Liver (tissue), 8 donors: ENCODE measurements at regions not wholly inside any gene's neighbourhood (a gene's known extent, or its start where the extent isn't known, plus 50 kb on each side); places are given as distances from the start of the nearest gene placed in this dataset.

Experiments
- DNase-seq: peaks from one replicate; pipeline ENCODE4 v3.0.0-alpha.2; 2017; ENCODE audit warnings: low spot score
- H3K27ac ChIP-seq, 2 donors: one replicate each; pipeline ENCODE4 v1.7.0; 2013; ENCODE audit warnings: inconsistent platforms in 2 of 2, low read length in 2 of 2, control low read depth in 1 of 2, low read depth in 1 of 2, mild to moderate bottlenecking in 1 of 2
- H3K27me3 ChIP-seq, 4 donors: one replicate each; pipeline versions ENCODE4 v1.6.1 to v1.7.0; 2013; ENCODE audit warnings: low read length in 3 of 4, inconsistent platforms in 1 of 4, mild to moderate bottlenecking in 1 of 4, moderate library complexity in 1 of 4; ENCODE audit not compliant: control insufficient read depth in 4 of 4, insufficient read depth in 4 of 4
- H3K36me3 ChIP-seq, 4 donors: one replicate each; pipeline versions ENCODE4 v1.6.1 to v1.7.0; 2013; ENCODE audit warnings: low read length in 3 of 4, mild to moderate bottlenecking in 3 of 4, low read depth in 1 of 4, moderate library complexity in 1 of 4; ENCODE audit not compliant: control insufficient read depth in 4 of 4, insufficient read depth in 3 of 4
- H3K4me1 ChIP-seq, 4 donors: one replicate each; pipeline versions ENCODE4 v1.6.1 to v1.7.0; 2013; ENCODE audit warnings: low read length in 3 of 4, mild to moderate bottlenecking in 3 of 4, moderate library complexity in 1 of 4; ENCODE audit not compliant: control insufficient read depth in 4 of 4, insufficient read depth in 4 of 4
- H3K4me3 ChIP-seq, 3 donors: one replicate each; pipeline versions ENCODE4 v1.6.1 to v1.7.0; 2013; ENCODE audit warnings: low read length in 3 of 3, control low read depth in 1 of 3, low read depth in 1 of 3, mild to moderate bottlenecking in 1 of 3
- H3K9ac ChIP-seq, 2 donors: one replicate each; pipeline ENCODE4 v1.7.0; 2013; ENCODE audit warnings: low read length in 2 of 2, mild to moderate bottlenecking in 2 of 2, moderate library complexity in 2 of 2, control low read depth in 1 of 2, low read depth in 1 of 2
- H3K9me3 ChIP-seq, 4 donors: one replicate each; pipeline versions ENCODE4 v1.6.1 to v1.7.0; 2013; ENCODE audit warnings: low read length in 3 of 4; ENCODE audit not compliant: control insufficient read depth in 4 of 4
- EGR1 ChIP-seq, 2 donors: IDR thresholded peaks; 2 replicates each; pipeline ENCODE4 v1.6.1; 2016 to 2018; ENCODE audit warnings: antibody characterized with exemption in 2 of 2, low read depth in 2 of 2
- FOXA1 ChIP-seq: IDR thresholded peaks from 2 replicates; pipeline ENCODE4 v1.6.1; 2016; ENCODE audit warnings: antibody characterized with exemption
- FOXA2 ChIP-seq: IDR thresholded peaks from 2 replicates; pipeline ENCODE4 v1.6.1; 2016; ENCODE audit warnings: antibody characterized with exemption
- HNF4A ChIP-seq, 2 donors: conservative IDR thresholded peaks; 2 replicates each; pipeline ENCODE4 v1.6.1; 2016; ENCODE audit warnings: antibody characterized with exemption in 2 of 2, mild to moderate bottlenecking in 2 of 2
- HNF4G ChIP-seq: IDR thresholded peaks from 2 replicates; pipeline ENCODE4 v1.6.1; 2016; ENCODE audit warnings: antibody characterized with exemption
- JUND ChIP-seq, 2 donors: IDR thresholded peaks; 2 replicates each; pipeline ENCODE4 v1.6.1; 2016; ENCODE audit warnings: antibody characterized with exemption in 2 of 2
- NR2F2 ChIP-seq: IDR thresholded peaks from 2 replicates; pipeline ENCODE4 v1.6.1; 2016; ENCODE audit warnings: antibody characterized with exemption
- RAD21 ChIP-seq, 2 donors: IDR thresholded peaks; 2 replicates each; pipeline ENCODE4 v1.6.1; 2016; ENCODE audit warnings: antibody characterized with exemption in 2 of 2, mild to moderate bottlenecking in 2 of 2
- RXRA ChIP-seq, 2 donors: IDR thresholded peaks; 2 replicates each; pipeline ENCODE4 v1.6.1; 2017 to 2018; ENCODE audit warnings: antibody characterized with exemption in 2 of 2, mild to moderate bottlenecking in 1 of 2
- SP1 ChIP-seq: IDR thresholded peaks from 2 replicates; pipeline ENCODE4 v1.6.1; 2018; ENCODE audit warnings: antibody characterized with exemption, mild to moderate bottlenecking
- TAF1 ChIP-seq: conservative IDR thresholded peaks from 2 replicates; pipeline ENCODE4 v1.6.1; 2016; ENCODE audit warnings: antibody characterized with exemption, mild to moderate bottlenecking
- YY1 ChIP-seq: IDR thresholded peaks from 2 replicates; pipeline ENCODE4 v1.6.1; 2016; ENCODE audit warnings: antibody characterized with exemption, mild to moderate bottlenecking
- WGBS: extraction: QIAGEN DNeasy Blood & Tissue Kit; methylation state at CpG from one replicate; pipeline ENCODE4 v1.1.7; 2013; 5-methylcytosine and 5-hydroxymethylcytosine counted together
- TF ChIP-seq, protein P1 (sequence below): fragments of 150-350 bp; IDR thresholded peaks from 2 replicates; pipeline ENCODE4 v1.5.1; 2017; ENCODE audit warnings: improper control_type of control experiment, low read depth, low read length; ENCODE audit not compliant: missing input control
- TF ChIP-seq, protein P2 (sequence below): IDR thresholded peaks from 2 replicates; pipeline ENCODE4 v1.6.1; 2016; ENCODE audit warnings: antibody characterized with exemption
- TF ChIP-seq, protein P3 (sequence below): IDR thresholded peaks from 2 replicates; pipeline ENCODE4 v1.6.1; 2016; ENCODE audit warnings: antibody characterized with exemption
- TF ChIP-seq, protein P4 (sequence below): IDR thresholded peaks from 2 replicates; pipeline ENCODE4 v1.6.1; 2016; ENCODE audit warnings: antibody characterized with exemption
- donor health status: healthy.
- donor health status: healthy.
- donor health status: healthy.
- donor health status: healthy.
- donor health status: healthy.

DNA sequence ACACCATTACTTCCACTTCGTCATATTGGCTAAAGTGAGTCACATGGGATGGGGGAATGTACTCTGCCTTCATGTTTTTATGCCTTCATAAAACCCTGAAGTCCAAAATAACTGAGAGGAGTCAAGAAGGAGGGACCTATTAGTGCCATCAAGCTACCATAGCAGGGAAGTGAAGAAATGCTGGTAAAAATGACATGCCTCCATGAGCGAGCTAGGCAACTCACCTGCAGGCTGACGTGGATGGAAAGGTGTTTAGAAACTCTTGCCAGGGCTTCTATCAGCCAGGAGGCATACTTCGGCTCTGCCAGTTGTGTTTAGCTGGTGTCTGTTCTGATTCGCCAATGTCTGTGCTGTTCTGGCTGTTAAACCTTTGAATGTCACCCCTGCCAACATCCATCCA, 424.4 kb upstream of the USP24 start:
- no peak for TF ChIP-seq FOXA1
- TF ChIP-seq JUND (IDR thresholded peaks at IDR 0.05): no peak
- no peak for TF ChIP-seq HNF4A (conservative IDR thresholded peaks at IDR 0.05)
- no peak for TF ChIP-seq YY1
- TF ChIP-seq, protein P1, sequence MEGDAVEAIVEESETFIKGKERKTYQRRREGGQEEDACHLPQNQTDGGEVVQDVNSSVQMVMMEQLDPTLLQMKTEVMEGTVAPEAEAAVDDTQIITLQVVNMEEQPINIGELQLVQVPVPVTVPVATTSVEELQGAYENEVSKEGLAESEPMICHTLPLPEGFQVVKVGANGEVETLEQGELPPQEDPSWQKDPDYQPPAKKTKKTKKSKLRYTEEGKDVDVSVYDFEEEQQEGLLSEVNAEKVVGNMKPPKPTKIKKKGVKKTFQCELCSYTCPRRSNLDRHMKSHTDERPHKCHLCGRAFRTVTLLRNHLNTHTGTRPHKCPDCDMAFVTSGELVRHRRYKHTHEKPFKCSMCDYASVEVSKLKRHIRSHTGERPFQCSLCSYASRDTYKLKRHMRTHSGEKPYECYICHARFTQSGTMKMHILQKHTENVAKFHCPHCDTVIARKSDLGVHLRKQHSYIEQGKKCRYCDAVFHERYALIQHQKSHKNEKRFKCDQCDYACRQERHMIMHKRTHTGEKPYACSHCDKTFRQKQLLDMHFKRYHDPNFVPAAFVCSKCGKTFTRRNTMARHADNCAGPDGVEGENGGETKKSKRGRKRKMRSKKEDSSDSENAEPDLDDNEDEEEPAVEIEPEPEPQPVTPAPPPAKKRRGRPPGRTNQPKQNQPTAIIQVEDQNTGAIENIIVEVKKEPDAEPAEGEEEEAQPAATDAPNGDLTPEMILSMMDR: no peak
- no peaks in the 10 kb centered on the region for H3K4me1 ChIP-seq
- H3K4me3 ChIP-seq: no peak overlapping the region
- H3K36me3 ChIP-seq: no peaks in the 10 kb centered on the region
- H3K9me3 ChIP-seq: no peaks in the 10 kb centered on the region
- WGBS: 91% methylated on average over 5 of the region's 5 CpGs
- no peak for DNase-seq
- no peak overlapping the region for H3K27ac ChIP-seq
- H3K27me3 ChIP-seq: no peaks in the 10 kb centered on the region
- H3K9ac ChIP-seq: no peak overlapping the region

DNA sequence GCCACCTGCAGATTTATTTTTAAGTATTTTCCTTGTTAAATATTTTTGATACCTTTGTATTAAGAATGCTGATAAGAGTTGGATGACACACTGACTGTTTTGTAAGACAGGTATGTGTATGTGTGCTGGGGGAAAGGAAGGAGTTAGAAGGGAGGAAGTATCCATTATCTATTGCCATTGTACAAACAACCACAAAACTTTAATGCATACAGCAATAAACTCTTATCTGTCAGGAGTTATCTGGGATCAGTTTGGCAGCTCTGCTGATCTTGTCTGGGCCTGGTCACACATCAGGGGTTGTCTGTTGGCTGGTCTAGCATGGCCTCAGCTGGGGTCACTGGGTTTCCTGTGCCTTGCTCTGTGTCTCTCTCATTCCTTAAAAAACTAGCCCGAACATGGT, 423.9 kb upstream of the USP24 start:
- no peak overlapping the region for H3K4me3 ChIP-seq
- no peaks in the 10 kb centered on the region for H3K36me3 ChIP-seq
- WGBS: 81% methylated on average over 1 of the region's 1 CpG
- H3K27ac ChIP-seq: no peak overlapping the region
- no peaks in the 10 kb centered on the region for H3K27me3 ChIP-seq
- no peak overlapping the region for H3K9ac ChIP-seq
- no peak for DNase-seq
- no peaks in the 10 kb centered on the region for H3K9me3 ChIP-seq
- TF ChIP-seq YY1 (no peak), JUND (IDR thresholded peaks at IDR 0.05) (no peak), FOXA1 (no peak), HNF4G (no peak), TAF1 (no peak), SP1 (no peak), RXRA (IDR thresholded peaks at IDR 0.05) (no peak), FOXA2 (no peak), EGR1 (IDR thresholded peaks at IDR 0.05; ENCODE audit: low read depth in 2 of 2) (no peak), HNF4A (conservative IDR thresholded peaks at IDR 0.05) (no peak), NR2F2 (no peak), RAD21 (IDR thresholded peaks at IDR 0.05) (no peak)
- TF ChIP-seq, protein P2, sequence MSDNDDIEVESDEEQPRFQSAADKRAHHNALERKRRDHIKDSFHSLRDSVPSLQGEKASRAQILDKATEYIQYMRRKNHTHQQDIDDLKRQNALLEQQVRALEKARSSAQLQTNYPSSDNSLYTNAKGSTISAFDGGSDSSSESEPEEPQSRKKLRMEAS: no peak
- TF ChIP-seq, protein P3, sequence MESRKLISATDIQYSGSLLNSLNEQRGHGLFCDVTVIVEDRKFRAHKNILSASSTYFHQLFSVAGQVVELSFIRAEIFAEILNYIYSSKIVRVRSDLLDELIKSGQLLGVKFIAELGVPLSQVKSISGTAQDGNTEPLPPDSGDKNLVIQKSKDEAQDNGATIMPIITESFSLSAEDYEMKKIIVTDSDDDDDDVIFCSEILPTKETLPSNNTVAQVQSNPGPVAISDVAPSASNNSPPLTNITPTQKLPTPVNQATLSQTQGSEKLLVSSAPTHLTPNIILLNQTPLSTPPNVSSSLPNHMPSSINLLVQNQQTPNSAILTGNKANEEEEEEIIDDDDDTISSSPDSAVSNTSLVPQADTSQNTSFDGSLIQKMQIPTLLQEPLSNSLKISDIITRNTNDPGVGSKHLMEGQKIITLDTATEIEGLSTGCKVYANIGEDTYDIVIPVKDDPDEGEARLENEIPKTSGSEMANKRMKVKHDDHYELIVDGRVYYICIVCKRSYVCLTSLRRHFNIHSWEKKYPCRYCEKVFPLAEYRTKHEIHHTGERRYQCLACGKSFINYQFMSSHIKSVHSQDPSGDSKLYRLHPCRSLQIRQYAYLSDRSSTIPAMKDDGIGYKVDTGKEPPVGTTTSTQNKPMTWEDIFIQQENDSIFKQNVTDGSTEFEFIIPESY: no peak
- TF ChIP-seq, protein P4, sequence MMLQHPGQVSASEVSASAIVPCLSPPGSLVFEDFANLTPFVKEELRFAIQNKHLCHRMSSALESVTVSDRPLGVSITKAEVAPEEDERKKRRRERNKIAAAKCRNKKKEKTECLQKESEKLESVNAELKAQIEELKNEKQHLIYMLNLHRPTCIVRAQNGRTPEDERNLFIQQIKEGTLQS: no peak
- TF ChIP-seq, protein P1: no peak
- no peaks in the 10 kb centered on the region for H3K4me1 ChIP-seq
